ENCODE measurements at regions not wholly inside any gene's neighbourhood (a gene's known extent, or its start where the extent isn't known, plus 50 kb on each side); places are given as distances from the start of the nearest gene placed in this dataset.

DNA sequence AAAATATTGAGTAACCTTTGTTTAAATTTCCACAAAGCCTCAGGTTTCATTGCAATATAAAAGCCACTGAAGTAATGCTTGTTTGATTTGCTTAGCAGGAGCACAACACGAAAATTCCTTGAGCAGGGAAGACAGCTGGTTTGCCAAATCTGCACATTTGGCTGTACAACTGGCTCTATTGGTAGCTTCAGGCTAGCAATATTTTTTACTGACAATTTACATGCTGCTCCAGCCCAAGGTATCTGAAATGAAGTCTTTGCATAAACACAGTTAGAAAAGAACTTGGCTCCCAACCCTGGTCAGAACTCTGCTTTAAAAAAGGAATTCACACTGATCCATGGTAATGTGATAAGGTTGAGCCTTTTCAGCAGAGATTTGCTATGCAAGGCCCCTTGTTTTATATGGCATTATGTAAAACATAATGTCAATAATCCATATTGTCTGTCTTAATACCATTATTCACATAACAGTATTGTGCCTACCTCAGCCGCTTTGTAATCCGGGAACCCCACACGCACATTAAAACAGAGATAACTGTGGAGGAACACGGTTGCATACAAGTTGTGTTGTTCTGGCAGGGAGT lies 55.7 kb upstream of the CHL1 start:
- TF ChIP-seq ZNF311 (CRISPR knock-in tag; IDR thresholded peaks at IDR 0.05) (no peak), KAT7 (CRISPR knock-in tag; IDR thresholded peaks at IDR 0.05; ENCODE audit: borderline replicate concordance) (no peak), CTCF (IDR thresholded peaks at IDR 0.05 in 2 of 3, conservative IDR thresholded peaks at IDR 0.05 in 1 of 3; ENCODE audit: insufficient read depth in 2 of 3, low read depth in 1 of 3, low read length in 3 of 3) (no peak), TARDBP (IDR thresholded peaks at IDR 0.05) (no peak), ZNF217 (CRISPR knock-in tag; IDR thresholded peaks at IDR 0.05) (no peak), ZBTB8A (IDR thresholded peaks at IDR 0.05; ENCODE audit: partially characterized antibody) (no peak), GABPB1 (CRISPR knock-in tag; IDR thresholded peaks at IDR 0.05) (no peak), MTA1 (IDR thresholded peaks at IDR 0.05; ENCODE audit: borderline replicate concordance) (no peak), FOXM1 (IDR thresholded peaks at IDR 0.05; ENCODE audit: low read depth) (no peak), FOXM1 (CRISPR knock-in tag; IDR thresholded peaks at IDR 0.05; ENCODE audit: low read depth) (no peak), REST (IDR thresholded peaks at IDR 0.05; ENCODE audit: borderline replicate concordance) (no peak), REST (CRISPR knock-in tag; IDR thresholded peaks at IDR 0.05; ENCODE audit: low read depth) (no peak), ADNP (tag; IDR thresholded peaks at IDR 0.05) (no peak)

Data from K562 (cell line).